Activated CD4-positive, alpha-beta T cell treated with anti-CD3 and anti-CD28 coated beads for 36 hours (primary cell): ENCODE measurements at regions not wholly inside any gene's neighbourhood (a gene's known extent, or its start where the extent isn't known, plus 50 kb on each side); places are given as distances from the start of the nearest gene placed in this dataset.
"Not testable (repeated sequence)": the region's sequence is repeated elsewhere in the genome, so short reads cannot be mapped to it uniquely, and the experiment has no call there.

Experiments
- ATAC-seq: fragments of 200-7000 bp; cut with Tn5 transposase; one replicate; pipeline ENCODE4 v1.10.0; 2021; ENCODE audit warnings: mild to moderate bottlenecking, moderate library complexity
- CTCF ChIA-PET: fragments of 350-600 bp; sonication (Branson Sonifier 250); formaldehyde crosslinking; loops from one replicate; lab custom pipeline; 2021; ENCODE audit warnings: antibody characterized with exemption; lab: Charles Lee
- POLR2A ChIA-PET: fragments of 350-600 bp; sonication (Branson Sonifier 250); formaldehyde crosslinking; loops from one replicate; lab custom pipeline; 2021; ENCODE audit warnings: antibody characterized with exemption, inconsistent platforms; lab: Charles Lee
- DNase-seq: peaks from one replicate; pipeline ENCODE4 v3.0.0-alpha.2; 2020
- H3K27ac Mint-ChIP-seq: one replicate; pipeline ENCODE4 v1.8.0; 2021; ENCODE audit warnings: mixed read lengths
- H3K27me3 Mint-ChIP-seq: one replicate; pipeline ENCODE4 v1.8.0; 2021; ENCODE audit warnings: mixed read lengths
- H3K36me3 Mint-ChIP-seq: one replicate; pipeline ENCODE4 v1.8.0; 2021; ENCODE audit warnings: low read depth, mixed read lengths
- H3K4me1 Mint-ChIP-seq: one replicate; pipeline ENCODE4 v1.8.0; 2021; ENCODE audit warnings: mixed read lengths
- H3K4me3 Mint-ChIP-seq: one replicate; pipeline ENCODE4 v1.8.0; 2021; ENCODE audit warnings: mild to moderate bottlenecking, moderate library complexity, mixed read lengths
- H3K9me3 Mint-ChIP-seq: one replicate; pipeline ENCODE4 v1.8.0; 2021; ENCODE audit warnings: low read depth, mixed read lengths
- intact Hi-C, 2 experiments: fragments of 100-400 bp; cut with DNase I in 1 of 2; cut with micrococcal nuclease in 1 of 2; formaldehyde crosslinking; loops; one replicate each; pipeline versions ENCODE4 v1.14.2 to v1.15.1; 2022 to 2024; cut with DNase I, micrococcal nuclease

DNA sequence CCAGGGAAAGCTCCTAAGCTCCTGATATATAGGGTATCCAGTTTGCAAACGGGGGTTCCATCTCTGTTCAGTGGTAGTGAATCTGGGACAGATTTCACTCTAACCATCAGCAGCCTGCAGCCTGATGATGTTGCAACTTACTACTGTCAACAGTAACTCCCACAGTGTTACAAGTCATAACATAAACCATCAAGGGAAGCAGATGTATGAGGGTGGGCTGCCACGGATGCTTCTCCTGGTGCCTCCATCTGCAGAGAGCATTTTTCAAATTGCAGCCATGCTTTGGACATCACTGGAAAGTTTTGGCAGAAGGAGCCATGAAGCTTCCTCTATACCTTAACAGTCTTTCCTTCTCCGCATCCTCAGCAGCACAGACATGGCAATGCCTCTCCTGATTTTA is 234.5 kb downstream of the ANKRD36B start:
- CTCF ChIA-PET = no interaction called here
- ATAC-seq = no peak

DNA sequence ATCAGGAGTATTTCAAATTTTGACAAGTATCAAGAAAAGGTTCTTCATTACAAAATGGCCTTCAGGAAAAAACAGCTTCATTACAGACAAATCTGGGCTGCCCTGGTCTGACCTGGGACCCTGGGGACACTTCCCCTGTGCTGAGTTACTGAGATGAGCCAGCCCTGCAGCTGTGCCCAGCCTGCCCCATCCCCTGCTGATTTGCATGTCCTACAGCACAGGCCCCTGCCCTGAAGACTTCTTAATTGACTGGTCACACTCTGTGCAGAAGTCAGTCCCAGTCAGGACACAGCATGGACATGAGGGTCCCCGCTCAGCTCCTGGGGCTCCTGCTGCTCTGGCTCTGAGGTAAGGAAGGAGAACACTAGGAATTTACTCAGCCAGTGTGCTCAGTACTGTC is 235.1 kb downstream of the ANKRD36B start:
- H3K27ac Mint-ChIP-seq = no peak overlapping the region
- ChIA-PET POLR2A (no interaction called here), CTCF (no interaction called here)
- H3K36me3 Mint-ChIP-seq = no peaks in the 10 kb centered on the region
- no peaks in the 10 kb centered on the region for H3K4me1 Mint-ChIP-seq
- no peak for DNase-seq
- no peak overlapping the region for H3K4me3 Mint-ChIP-seq
- no peaks in the 10 kb centered on the region for H3K9me3 Mint-ChIP-seq
- intact Hi-C loops = no loop called here
- no peak for ATAC-seq
- peaks cover 7% of the 10 kb centered on the region for H3K27me3 Mint-ChIP-seq

More for the DNA sequence above, 234.5 kb downstream of the ANKRD36B start:
- intact Hi-C loops = no loop called here
- no peak for DNase-seq
- H3K36me3 Mint-ChIP-seq = no peaks in the 10 kb centered on the region
- H3K27ac Mint-ChIP-seq = no peak overlapping the region
- no peaks in the 10 kb centered on the region for H3K9me3 Mint-ChIP-seq
- H3K4me1 Mint-ChIP-seq = no peaks in the 10 kb centered on the region
- no peak overlapping the region for H3K4me3 Mint-ChIP-seq
- POLR2A ChIA-PET = no interaction called here
- H3K27me3 Mint-ChIP-seq = peaks cover 7% of the 10 kb centered on the region

DNA sequence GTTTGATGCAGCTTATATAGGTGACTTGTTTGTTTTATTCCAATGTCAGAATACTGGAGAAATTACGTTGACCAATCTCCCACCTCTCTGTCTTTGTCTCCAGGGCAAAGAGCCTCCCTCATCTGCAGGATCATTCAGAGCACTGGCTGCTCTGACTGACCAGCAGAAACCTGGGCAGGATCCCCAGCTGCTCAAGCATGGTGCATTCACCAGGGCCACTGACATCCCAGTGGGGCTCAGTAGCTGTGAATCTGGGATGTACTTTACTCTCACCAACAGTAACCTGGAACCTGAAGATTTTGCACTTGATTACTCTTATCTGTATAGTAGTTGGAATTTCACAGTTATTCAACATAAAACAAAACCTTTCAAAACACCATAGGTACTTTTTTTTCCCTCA is 235.9 kb downstream of the ANKRD36 start:
- Mint-ChIP-seq H3K9me3 (no peaks in the 10 kb centered on the region), H3K4me3 (no peak overlapping the region), H3K27me3 (peaks cover 2% of the 10 kb centered on the region), H3K27ac (no peak overlapping the region), H3K36me3 (no peaks in the 10 kb centered on the region), H3K4me1 (no peaks in the 10 kb centered on the region)
- CTCF ChIA-PET = no interaction called here
- POLR2A ChIA-PET = no interaction called here
- ATAC-seq (no peak), DNase-seq (no peak)
- intact Hi-C loops = no loop called here

DNA sequence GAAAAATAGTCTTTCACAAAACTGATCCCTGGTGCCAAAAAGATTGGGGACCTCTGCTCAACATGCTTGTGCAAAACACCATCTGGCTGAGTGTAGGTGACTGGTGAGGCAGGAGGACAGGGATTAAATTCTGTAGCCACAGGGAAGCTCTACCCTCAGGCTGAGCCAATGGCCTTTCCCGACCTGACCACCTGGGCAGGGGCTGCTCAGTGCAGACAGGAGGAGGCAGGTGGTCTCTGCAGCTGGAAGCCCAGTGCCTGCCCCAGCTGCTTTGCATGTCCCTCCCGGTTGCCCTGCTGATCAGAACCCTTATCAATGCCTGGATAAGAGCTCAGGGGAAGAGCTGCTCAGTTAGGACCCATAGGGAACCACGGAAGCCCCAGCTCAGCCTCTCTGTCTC is 235.3 kb downstream of the ANKRD36 start:
- Mint-ChIP-seq H3K4me3 (no peak overlapping the region), H3K27ac (no peak overlapping the region), H3K36me3 (no peaks in the 10 kb centered on the region), H3K9me3 (no peaks in the 10 kb centered on the region), H3K27me3 (peaks cover 2% of the 10 kb centered on the region), H3K4me1 (no peaks in the 10 kb centered on the region)
- intact Hi-C loops = no loop called here
- ChIA-PET POLR2A (no interaction called here), CTCF (no interaction called here)
- DNase-seq (no peak), ATAC-seq (no peak)

DNA sequence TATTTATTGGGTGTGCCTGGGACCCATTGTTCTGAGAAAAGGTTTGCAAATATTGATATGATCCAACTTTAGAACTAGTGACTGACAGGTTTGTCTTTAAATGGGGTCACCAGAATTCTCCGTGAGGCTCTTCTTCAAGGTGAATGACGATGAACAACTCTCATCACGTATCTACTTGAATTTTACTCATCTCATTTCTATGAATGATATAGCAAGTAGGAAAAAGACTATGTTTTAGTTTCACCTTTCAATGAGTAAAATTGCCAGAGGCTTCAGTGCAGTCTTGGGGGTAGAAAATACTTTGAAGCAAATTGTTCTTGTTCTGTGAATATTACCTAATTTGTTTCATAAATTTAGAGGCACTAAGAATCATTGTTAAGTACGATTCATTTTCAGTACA is 232.0 kb downstream of the ANKRD36 start:
- H3K27ac Mint-ChIP-seq, H3K9me3 Mint-ChIP-seq, H3K27me3 Mint-ChIP-seq, intact Hi-C loops, ATAC-seq, H3K36me3 Mint-ChIP-seq, POLR2A ChIA-PET, CTCF ChIA-PET, H3K4me3 Mint-ChIP-seq, DNase-seq, H3K4me1 Mint-ChIP-seq: not testable (repeated sequence)

DNA sequence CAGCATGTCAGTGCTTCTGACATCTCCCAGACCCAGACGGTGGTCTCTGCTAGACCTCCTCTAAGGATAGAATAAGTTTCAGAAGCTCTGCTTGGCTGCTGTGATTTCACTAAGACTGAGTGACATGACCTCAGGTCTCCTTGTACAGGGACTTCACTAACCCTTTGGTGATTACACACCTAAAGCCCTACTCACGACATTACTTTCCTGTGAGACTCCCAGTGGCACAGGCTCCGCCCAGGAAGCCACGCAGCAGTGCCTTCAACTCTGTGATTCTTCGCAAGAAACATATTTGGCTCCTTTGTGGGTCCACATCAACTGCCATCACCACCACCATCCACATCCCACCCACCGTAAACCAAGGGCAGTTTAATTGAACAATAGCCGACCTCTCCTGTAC is 220.7 kb downstream of the ANKRD36 start:
- ATAC-seq, POLR2A ChIA-PET, H3K36me3 Mint-ChIP-seq, H3K27me3 Mint-ChIP-seq, H3K4me1 Mint-ChIP-seq, H3K9me3 Mint-ChIP-seq, intact Hi-C loops, DNase-seq, H3K27ac Mint-ChIP-seq, CTCF ChIA-PET, H3K4me3 Mint-ChIP-seq: not testable (repeated sequence)

DNA sequence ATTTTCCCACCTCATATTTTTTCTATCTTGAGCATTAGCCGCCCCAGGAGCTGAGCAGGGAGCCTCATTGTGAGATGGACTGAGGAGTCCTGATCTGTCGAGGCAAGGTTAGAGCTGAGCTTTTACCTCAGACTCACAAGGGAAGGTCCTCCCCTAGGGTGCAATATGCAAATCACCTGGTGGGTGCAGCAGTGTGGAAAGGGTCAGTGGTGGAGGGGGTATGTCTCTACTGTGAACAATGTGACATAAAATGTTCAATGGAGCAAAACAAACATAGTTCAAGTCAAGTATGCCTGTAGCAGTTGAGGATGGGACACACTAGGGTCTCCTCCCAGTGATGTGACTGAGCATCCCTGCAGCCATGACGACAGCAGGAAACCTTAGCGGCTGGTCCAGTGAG is 219.2 kb downstream of the ANKRD36 start:
- ATAC-seq, H3K27ac Mint-ChIP-seq, H3K4me3 Mint-ChIP-seq, DNase-seq, H3K27me3 Mint-ChIP-seq, H3K4me1 Mint-ChIP-seq, intact Hi-C loops, POLR2A ChIA-PET, H3K9me3 Mint-ChIP-seq, CTCF ChIA-PET, H3K36me3 Mint-ChIP-seq: not testable (repeated sequence)

DNA sequence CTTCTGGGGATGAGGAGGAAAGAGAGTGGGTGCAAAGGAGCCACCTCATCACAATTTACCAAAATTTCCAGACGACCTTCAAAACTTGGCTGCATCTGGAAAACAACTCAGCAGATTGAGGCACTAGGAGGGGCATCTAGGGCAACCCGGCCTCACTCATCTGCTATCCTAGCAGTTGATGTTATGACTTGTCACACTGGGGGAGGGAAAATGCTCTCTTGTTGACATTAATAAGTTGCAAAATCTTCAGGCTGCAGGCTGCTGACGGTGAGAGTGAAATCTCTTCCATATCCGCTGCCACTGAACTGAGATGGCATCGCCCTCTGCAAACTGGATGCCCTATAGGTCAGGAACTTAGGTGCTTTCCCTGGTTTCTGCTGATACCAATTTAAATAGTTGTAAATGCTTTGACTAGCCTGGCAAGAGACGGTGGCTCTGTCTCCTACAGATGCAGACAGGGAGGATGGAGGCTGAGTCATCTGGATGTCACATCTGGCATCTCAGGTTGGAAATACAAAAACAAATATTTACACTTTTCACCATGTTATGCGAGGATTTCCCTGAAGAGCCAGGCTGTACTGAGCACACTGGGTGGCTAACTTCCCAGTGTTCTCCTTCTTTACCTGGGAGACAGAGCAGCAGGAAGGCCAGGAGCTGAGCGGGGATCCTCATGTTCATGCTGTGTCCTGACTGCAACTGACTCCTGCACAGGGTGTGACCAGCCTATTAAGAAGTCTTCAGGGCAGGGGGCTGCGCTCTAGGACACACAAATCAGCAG is 209.2 kb downstream of the ANKRD36 start:
- H3K27me3 Mint-ChIP-seq, H3K4me3 Mint-ChIP-seq, H3K4me1 Mint-ChIP-seq, ATAC-seq, CTCF ChIA-PET, H3K36me3 Mint-ChIP-seq, H3K9me3 Mint-ChIP-seq, POLR2A ChIA-PET, intact Hi-C loops, H3K27ac Mint-ChIP-seq, DNase-seq: not testable (repeated sequence)

DNA sequence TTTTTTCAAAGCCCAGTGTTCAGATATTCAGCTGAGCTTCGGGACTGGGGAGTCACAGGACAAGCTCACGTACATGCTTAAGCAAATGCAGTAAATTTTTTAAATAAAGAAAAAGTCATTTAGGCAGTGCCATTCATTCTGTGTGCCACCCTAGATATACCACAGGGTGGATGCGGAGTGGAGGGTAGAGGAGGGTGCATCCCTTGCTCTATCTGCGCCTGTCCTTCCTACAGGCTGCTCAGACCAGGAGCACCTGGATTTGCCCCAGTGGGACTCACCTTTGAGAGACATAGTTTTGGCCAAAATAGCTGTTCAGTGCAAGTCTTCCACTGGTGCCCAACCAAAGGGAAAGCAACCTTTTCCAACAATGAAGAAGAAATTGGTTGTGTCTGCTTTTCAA is 202.4 kb downstream of the ANKRD36 start:
- CTCF ChIA-PET, POLR2A ChIA-PET, DNase-seq: not testable (repeated sequence)

DNA sequence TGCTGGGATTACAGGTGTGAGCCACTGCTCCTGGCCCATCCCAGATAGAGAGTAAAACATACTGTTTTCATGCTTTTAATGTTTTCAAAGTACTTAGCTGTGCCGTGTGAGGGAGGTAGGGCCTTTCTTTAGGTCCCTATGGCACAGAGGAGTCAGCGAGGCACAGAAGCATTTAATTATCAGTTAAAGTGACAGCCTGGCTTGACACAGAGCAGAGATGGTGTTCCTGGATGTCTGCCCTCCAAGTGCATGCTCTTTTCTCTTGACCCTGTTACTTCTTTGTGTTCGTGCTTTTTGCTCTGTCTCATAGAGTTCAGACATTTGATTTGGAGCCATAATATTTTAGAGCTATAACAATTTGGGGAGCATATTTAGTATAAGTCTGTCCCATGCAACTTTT is 199.5 kb downstream of the ANKRD36 start:
- H3K9me3 Mint-ChIP-seq, intact Hi-C loops, ATAC-seq, H3K4me1 Mint-ChIP-seq, DNase-seq, H3K36me3 Mint-ChIP-seq, POLR2A ChIA-PET, H3K4me3 Mint-ChIP-seq, H3K27ac Mint-ChIP-seq, H3K27me3 Mint-ChIP-seq, CTCF ChIA-PET: not testable (repeated sequence)

More for the DNA sequence above, 202.4 kb downstream of the ANKRD36 start:
- ATAC-seq, H3K4me3 Mint-ChIP-seq, H3K36me3 Mint-ChIP-seq, H3K27ac Mint-ChIP-seq, intact Hi-C loops, H3K9me3 Mint-ChIP-seq, H3K4me1 Mint-ChIP-seq, H3K27me3 Mint-ChIP-seq: not testable (repeated sequence)

DNA sequence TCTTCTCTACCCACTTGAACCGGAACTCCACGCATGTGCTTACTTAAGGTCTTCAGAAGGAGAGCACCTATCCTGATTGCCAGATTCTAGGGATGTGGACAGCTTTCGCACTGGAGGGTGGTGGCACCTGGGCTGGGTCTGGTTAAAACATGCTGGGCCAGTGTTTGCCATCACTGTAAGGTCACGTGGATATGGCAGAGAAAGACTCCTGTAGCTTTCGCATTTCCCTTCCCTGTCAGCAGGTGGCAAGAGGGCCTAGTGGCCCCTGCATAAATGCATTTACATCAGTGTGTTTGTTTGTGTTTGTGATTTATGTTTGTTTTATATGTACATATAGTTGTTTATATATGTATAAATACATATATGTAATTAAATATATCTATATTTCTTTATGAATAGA is 192.5 kb downstream of the ANKRD36 start:
- intact Hi-C loops, H3K27ac Mint-ChIP-seq, DNase-seq, ATAC-seq, H3K9me3 Mint-ChIP-seq, POLR2A ChIA-PET, H3K4me3 Mint-ChIP-seq, H3K4me1 Mint-ChIP-seq, CTCF ChIA-PET, H3K36me3 Mint-ChIP-seq, H3K27me3 Mint-ChIP-seq: not testable (repeated sequence)

DNA sequence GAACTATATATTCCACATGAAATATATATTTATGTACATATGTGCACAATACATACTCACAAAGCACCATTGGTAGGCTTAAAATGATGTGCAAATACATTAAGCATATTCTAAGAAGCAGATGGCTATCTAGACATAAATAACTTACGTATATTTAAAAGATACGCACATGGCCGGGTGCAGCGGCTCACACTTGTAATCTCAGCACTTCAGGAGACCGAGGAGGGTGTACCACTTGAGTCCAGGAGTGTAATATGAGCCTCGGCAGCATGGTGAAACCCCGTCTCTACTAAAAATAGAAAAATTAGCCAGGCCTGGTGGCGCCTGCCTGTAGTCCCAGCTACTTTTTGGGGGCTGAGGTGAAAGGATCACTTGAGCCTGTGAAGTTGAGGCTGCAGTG is 189.9 kb downstream of the ANKRD36 start:
- H3K36me3 Mint-ChIP-seq, CTCF ChIA-PET, H3K27me3 Mint-ChIP-seq, H3K4me3 Mint-ChIP-seq, DNase-seq, H3K4me1 Mint-ChIP-seq, H3K9me3 Mint-ChIP-seq, POLR2A ChIA-PET, H3K27ac Mint-ChIP-seq, intact Hi-C loops, ATAC-seq: not testable (repeated sequence)
